NCI-H446 (cell line): ENCODE measurements at regions not wholly inside any gene's neighbourhood (a gene's known extent, or its start where the extent isn't known, plus 50 kb on each side); places are given as distances from the start of the nearest gene placed in this dataset.

Source experiments
- DNase-seq, 2 experiments: peaks; one replicate each; lab custom pipeline; 2025; lab: John Stamatoyannopoulos, UW

- DNase-seq: no peak
Measured at GRCh38 chr7:68433462-68434070, 1164.7 kb upstream of the AUTS2 start.

GRCh38 chr7:68434857-68435256 is 1163.4 kb upstream of the AUTS2 start:
- DNase-seq: no peak

- DNase-seq: no peak
Measured at GRCh38 chr7:68438016-68438415, 1160.3 kb upstream of the AUTS2 start.

- DNase-seq: no peak
Measured at GRCh38 chr7:68438811-68439210, 1159.5 kb upstream of the AUTS2 start.

GRCh38 chr7:68439897-68440296 is 1158.4 kb upstream of the AUTS2 start:
- no peak for DNase-seq

DNA sequence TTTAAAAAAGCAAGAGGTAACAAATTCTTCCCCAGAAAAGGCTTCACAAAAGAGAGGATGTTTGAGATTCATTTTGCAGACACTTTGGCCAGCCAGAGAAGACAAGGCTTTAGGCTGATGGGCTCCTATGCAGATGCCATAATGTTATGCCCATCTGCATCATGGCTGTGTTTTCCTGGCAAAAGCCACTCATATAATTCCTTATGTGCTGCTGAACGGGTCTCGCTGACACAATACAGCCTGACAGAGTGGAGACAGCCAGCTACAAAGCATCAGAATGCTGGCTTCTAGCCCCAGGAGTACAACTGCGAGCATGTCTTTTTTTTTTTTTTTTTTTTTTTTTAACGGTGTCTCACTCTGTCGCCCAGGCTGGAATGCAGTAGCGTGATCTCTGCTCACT is 1157.4 kb upstream of the AUTS2 start:
- no peak for DNase-seq

DNA sequence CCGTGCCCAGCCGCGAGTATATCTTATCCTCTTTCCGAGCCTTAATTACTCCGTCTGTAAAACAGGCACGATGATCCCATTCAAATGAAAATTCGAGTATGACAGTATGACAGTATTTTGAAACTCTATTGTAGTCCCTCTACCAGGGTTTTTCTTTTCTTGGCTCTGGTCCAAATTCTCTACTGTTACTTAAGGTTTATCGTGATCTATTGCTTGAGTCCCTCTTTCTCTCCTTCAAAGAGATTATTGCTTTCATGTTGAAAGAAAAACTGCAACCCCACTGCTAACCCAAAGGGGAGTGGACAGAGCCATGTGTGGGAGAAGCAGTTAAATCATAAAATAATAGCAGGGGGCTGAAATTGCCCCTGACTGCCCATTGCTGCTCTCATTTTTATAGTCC is 1156.6 kb upstream of the AUTS2 start:
- no peak for DNase-seq

DNA sequence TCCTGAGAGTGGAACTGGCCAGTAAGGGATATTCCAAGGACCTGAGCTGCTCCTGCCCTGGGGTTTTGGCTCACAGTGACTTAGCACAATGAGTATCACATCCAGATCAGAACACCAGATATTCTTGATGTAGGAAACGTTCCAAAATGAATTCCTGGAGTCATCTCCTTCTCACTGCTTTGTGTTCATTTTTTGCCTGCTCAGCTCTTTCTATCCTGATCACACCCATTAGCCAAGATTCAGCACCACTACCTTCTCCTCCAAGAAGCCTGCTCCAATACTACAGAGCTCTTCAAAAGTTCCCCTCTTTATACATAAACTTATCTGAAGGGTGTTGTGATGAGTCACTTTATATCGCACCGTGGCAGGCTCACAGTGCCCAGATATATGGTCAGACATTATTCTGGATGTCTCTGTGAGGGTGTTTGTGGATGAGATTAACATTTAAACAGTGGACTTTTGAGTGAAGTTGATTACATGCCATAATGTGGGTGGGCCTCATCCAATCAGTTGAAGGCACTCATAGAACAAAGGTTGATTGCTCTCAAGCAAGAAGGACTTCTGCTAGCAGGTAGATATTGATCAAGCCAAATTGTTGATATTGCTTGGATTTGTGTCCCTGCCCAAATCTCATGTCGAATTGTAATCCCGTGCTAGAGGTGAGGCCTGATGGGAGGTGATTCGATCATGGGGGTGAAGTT is 1155.2 kb upstream of the AUTS2 start:
- no peak for DNase-seq

DNA sequence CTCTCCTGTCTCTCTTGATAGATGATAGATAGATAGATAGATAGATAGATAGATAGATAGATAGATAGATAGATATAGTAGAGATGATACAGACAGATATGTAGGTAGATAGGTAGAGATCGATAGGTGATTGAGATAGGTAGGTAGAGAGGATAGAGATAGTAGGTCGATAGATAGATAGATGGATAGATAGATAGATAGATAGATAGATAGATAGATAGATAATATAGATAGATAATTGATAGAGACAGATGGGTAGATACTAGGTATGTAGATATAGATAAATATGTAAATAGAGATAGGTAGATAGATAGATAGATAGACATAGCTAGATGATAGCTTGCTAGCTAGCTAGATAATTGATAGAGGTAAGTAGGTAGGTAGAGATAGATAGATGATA is 1154.2 kb upstream of the AUTS2 start:
- DNase-seq: no peak

DNA sequence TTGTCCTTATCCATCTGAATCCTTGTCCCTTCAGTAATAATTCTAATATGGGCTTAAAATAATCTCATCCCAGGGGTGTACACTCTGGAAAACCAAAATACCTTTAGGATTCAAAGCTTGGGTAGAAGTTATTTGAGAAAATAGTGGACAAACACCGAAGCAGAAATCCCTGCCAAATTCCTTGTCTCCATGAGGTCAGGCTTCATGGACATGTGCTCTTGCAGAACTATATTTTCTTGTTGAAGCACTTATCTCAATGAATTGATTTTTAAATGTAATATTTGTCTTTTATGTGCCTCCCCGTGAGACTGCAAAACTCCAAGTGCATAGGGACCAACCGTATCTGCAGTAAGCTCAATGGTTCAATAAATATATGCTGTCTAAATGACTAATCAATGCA is 1153.3 kb upstream of the AUTS2 start:
- no peak for DNase-seq

- DNase-seq: no peak
Measured at GRCh38 chr7:68446183-68446582, 1152.1 kb upstream of the AUTS2 start.

DNA sequence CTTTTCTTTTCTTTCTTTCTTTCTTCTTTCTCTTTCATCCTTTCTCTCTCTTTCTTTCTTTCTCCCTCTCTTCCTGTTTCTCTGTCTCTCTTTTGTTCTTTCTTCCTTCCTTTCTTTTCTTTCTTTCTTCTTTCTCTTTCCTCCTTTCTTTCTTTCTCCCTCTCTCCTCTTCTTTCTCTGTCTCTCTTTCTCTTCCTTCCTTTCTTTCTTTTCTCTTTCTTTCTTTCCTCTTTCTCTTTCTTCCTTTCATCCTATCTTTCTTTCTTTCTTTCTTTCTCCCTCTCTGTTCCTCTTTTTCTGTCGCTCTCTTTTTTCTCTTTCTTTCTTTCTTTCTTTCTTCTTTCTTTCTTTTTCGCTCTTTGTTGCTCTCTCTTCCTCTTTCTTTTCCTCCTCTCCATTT is 1149.2 kb upstream of the AUTS2 start:
- no peak for DNase-seq

GRCh38 chr7:68449816-68450215 is 1148.5 kb upstream of the AUTS2 start:
- no peak for DNase-seq

DNA sequence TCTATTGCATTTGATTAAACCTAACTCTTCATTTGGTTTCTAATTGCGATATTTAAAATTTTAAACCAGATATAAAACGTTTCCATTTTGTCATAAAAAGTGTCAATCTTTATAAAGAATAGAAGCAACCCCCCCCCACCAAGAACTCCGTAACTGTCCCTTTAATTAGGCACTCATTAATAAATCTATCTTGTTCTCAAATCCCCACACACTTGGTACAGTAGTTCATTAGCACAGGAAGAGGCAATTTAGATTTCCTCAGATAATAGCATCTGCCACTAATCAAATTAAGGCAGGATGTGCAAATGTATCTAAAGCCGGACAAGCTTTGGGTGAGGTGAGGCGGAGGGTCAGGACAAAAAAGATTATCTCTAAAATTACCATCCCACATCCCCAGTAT is 1143.3 kb upstream of the AUTS2 start:
- no peak for DNase-seq

- DNase-seq: no peak
Measured at GRCh38 chr7:68456469-68456868, 1141.8 kb upstream of the AUTS2 start.

- no peak for DNase-seq
Measured at GRCh38 chr7:68457481-68457880, 1140.8 kb upstream of the AUTS2 start.

DNA sequence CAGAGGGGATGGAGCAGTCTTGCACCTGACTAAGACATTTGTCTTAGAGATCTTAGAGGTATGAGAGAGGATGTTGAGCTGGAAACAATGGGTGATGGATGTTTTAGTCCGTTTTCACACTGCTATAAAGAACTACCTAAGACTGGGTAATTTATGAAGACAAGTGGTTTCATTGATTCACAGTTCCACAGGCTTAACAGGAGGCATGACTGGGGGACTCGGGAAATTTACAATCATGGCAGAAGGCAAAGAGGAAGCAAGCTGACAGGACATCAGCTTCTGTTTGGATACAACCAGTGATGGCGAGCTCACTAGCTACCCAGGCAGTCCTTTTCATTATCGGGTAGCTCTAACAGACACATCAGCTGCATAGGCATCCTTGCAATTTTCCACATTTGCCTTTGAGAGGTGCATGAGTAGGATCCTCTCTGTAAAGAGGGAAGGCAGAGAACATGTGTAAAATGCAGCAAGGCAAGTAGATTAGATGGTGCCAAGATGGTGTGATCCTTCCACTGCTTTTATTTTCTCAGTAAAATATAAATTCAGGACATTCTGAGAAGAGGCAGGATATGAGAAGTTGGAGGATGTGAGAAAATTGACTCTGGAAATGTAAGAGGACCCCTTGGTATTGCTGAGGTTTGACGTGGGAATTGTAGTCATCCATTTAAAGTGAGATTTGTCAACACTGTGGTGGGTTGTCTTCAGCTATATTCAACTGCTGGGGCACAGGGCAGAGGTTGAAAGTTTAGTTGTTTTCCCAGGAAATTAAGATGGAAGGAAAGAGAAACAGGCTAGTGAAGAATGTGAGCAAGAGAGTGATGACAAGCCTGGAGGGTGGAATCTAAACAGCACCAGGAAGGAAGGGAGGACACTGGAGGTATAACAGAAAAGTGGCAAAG is 1140.0 kb upstream of the AUTS2 start:
- no peak for DNase-seq

DNA sequence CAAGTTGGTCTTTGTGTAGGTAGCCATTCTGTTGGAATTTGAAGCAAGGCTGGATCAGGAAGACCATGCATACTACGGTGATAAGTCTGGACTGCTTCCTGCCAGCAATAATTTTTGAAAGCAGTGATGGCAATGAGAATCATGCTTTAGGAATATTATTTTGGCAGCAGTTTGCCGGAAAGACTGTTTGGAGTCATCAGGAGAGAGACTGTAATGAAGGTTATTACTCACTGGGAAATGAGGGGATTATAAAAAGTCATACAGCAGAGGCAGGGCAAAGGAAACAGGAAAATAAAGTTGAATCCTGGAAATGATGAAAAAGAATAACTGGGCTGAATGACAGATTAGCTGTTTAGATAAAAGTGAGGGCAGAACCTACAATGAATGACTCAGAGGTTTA is 1136.8 kb upstream of the AUTS2 start:
- DNase-seq: no peak

DNA sequence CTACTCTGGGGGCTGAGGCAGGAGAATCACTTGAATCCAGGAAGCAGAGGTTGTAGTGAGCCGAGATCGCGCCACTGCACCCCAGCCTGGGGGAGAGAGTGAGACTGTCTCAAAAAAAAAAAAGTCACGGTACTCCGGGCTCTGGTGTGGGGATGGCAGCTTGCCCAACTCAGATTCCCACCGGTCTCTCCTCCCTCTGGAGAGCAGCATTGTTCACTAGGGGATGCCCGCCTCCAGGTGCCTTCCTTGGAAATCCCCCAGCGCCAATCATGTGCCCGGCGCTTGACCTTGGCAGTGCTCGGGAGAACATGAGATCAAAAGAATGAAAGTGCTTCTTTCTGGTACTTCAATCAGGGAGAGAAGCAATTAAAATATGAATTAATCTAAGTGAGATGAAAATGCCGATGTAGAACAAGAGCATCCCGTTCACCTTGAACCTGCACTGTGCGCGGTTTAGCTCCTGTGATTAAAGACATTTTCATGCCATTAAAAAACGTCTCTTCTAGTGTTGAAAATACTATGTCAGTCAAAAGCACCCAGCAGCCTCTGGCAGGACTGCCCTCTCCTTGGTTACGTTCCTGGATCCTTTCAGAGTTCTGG is 1127.3 kb upstream of the AUTS2 start:
- no peak for DNase-seq

DNA sequence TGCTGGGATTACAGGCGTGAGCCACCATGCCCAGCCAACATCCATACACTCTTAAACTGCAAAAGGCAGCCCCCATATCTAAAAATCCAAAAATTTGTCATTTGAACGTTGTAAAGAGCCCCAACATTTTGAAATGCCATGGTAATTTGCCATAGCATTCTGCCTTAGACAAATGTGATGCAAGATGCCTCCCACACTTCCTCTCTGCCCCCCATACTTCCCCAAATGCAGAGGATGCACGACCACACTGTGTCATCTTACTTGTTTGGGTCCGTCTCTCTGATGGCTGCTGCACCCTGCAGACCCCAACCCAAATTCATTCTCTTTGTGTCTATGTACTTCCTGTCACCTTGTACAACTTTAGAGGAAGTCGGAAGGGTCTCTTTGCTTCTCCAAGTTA is 1125.6 kb upstream of the AUTS2 start:
- no peak for DNase-seq

GRCh38 chr7:68474661-68475216 is 1123.5 kb upstream of the AUTS2 start:
- DNase-seq: no peak

- no peak for DNase-seq
Measured at GRCh38 chr7:68476966-68477365, 1121.3 kb upstream of the AUTS2 start.
